Endothelial cell of umbilical vein (primary cell): ENCODE measurements at regions not wholly inside any gene's neighbourhood (a gene's known extent, or its start where the extent isn't known, plus 50 kb on each side); places are given as distances from the start of the nearest gene placed in this dataset.

ENCODE experiments used
- BruUV-seq: library from RNA; stranded (reverse); fragments of 400-500 nt; replicated peaks from 2 replicates; lab custom pipeline; 2021; lab: Mats Ljungman, UMichigan
- CTCF ChIA-PET: fragments of 300-600, 350-600 bp; sonication (Branson Sonifier 250); formaldehyde crosslinking; loops from one replicate; lab custom pipeline; 2021; ENCODE audit warnings: antibody characterized with exemption, inconsistent platforms; lab: Charles Lee
- POLR2A ChIA-PET: fragments of 300-600, 350-600 bp; sonication (Branson Sonifier 250); formaldehyde crosslinking; loops from one replicate; lab custom pipeline; 2021; ENCODE audit warnings: antibody characterized with exemption, inconsistent platforms; lab: Charles Lee
- DNase-seq: peaks from one replicate; pipeline ENCODE4 v3.0.0-alpha.2; 2011; ENCODE audit warnings: low read depth, low spot score
- FAIRE-seq: peaks from 2 replicates; lab custom pipeline; 2011; peaks lifted over from hg19 to GRCh38; lab: Jason Lieb, UNC
- H2AFZ ChIP-seq: 2 replicates; pipeline ENCODE4 v1.6.0; 2012; ENCODE audit warnings: low read depth, low read length, control low read depth, inconsistent platforms
- H3K27ac ChIP-seq: 2 replicates; pipeline ENCODE4 v1.5.1; 2011; ENCODE audit warnings: low read depth, mild to moderate bottlenecking, control low read depth, low read length, moderate library complexity; ENCODE audit not compliant: insufficient read depth
- H3K27me3 ChIP-seq, 2 experiments: 2 replicates each; pipeline versions ENCODE4 v1.6.0 to v1.6.1; 2011; ENCODE audit warnings: low read length in 2 of 2, mixed read lengths in 1 of 2; ENCODE audit not compliant: control insufficient read depth in 2 of 2, insufficient read depth in 2 of 2
- H3K36me3 ChIP-seq, 2 experiments: 2 replicates in 1 of 2; 3 replicates in 1 of 2; pipeline ENCODE4 v1.5.1; 2011; ENCODE audit warnings: low read length in 2 of 2, mild to moderate bottlenecking in 1 of 2, moderate library complexity in 1 of 2; ENCODE audit not compliant: control insufficient read depth in 2 of 2, insufficient read depth in 2 of 2; ENCODE audit errors: extremely low read depth in 1 of 2
- H3K4me1 ChIP-seq: 3 replicates; pipeline ENCODE4 v1.5.1; 2011; ENCODE audit warnings: mild to moderate bottlenecking, low read length; ENCODE audit not compliant: control insufficient read depth, insufficient read depth; ENCODE audit errors: extremely low read depth
- H3K4me2 ChIP-seq: 2 replicates; pipeline ENCODE4 v1.6.1; 2011; ENCODE audit warnings: low read length, control low read depth, mixed read lengths; ENCODE audit not compliant: insufficient read depth
- H3K4me3 ChIP-seq, 3 experiments: fragments of 200-600 bp in 1 of 3; sonication (generic), shearing (Covaris generic) in 1 of 3; replicated peaks in 1 of 3; 2 replicates each; pipeline ENCODE4 v1.5.1; 2011 to 2016; ENCODE audit warnings: control low read depth in 3 of 3, low read length in 3 of 3, mild to moderate bottlenecking in 2 of 3, inconsistent platforms in 1 of 3, low read depth in 1 of 3, moderate library complexity in 1 of 3; ENCODE audit not compliant: insufficient read depth in 1 of 3
- H3K79me2 ChIP-seq: 2 replicates; pipeline ENCODE4 v1.6.0; 2012; ENCODE audit warnings: low read length, inconsistent platforms; ENCODE audit not compliant: control insufficient read depth, insufficient read depth
- H3K9ac ChIP-seq: replicated peaks from 2 replicates; pipeline ENCODE3; 2011; ENCODE audit warnings: low read length, control low read depth; ENCODE audit not compliant: insufficient read depth; ENCODE audit errors: extremely low read depth
- H3K9me1 ChIP-seq: replicated peaks from 3 replicates; pipeline ENCODE4 v1.6.0; 2011; ENCODE audit warnings: mild to moderate bottlenecking, low read length; ENCODE audit not compliant: control insufficient read depth, insufficient read depth; ENCODE audit errors: extremely low read depth
- H3K9me3 ChIP-seq: replicated peaks from 2 replicates; pipeline ENCODE4 v1.5.1; 2012; ENCODE audit warnings: low read length, inconsistent platforms; ENCODE audit not compliant: control insufficient read depth, insufficient read depth
- H4K20me1 ChIP-seq: replicated peaks from 2 replicates; pipeline ENCODE3; 2011; ENCODE audit warnings: mild to moderate bottlenecking, low read length; ENCODE audit not compliant: control insufficient read depth, insufficient read depth; ENCODE audit errors: extremely low read depth
- EZH2 ChIP-seq: IDR thresholded peaks from 2 replicates; pipeline ENCODE4 v1.6.1; 2012; ENCODE audit warnings: borderline replicate concordance, low read depth, mild to moderate bottlenecking, moderate library complexity, low read length, inconsistent platforms; ENCODE audit not compliant: severe bottlenecking
- FOS ChIP-seq: IDR thresholded peaks from 2 replicates; pipeline ENCODE4 v1.6.1; 2011; ENCODE audit warnings: mild to moderate bottlenecking, low read length, moderate library complexity, borderline replicate concordance; ENCODE audit not compliant: insufficient read depth
- GATA2 ChIP-seq: IDR thresholded peaks from 2 replicates; pipeline ENCODE4 v1.7.0; 2011; ENCODE audit warnings: low read depth, mild to moderate bottlenecking, moderate library complexity, mixed read lengths, low read length; ENCODE audit not compliant: insufficient read length, insufficient read depth
- JUN ChIP-seq: IDR thresholded peaks from 2 replicates; pipeline ENCODE4 v1.6.1; 2011; ENCODE audit warnings: borderline replicate concordance, low read depth; ENCODE audit not compliant: insufficient read length, insufficient read depth
- MAX ChIP-seq: IDR thresholded peaks from 2 replicates; pipeline ENCODE4 v1.6.1; 2011; ENCODE audit not compliant: insufficient read depth, insufficient read length
- MYC ChIP-seq: IDR thresholded peaks from one replicate; pipeline ENCODE4 v1.6.1; 2011; ENCODE audit warnings: mild to moderate bottlenecking, low read depth, low read length
- POLR2A ChIP-seq: IDR thresholded peaks from 2 replicates; pipeline ENCODE4 v1.6.1; 2012; ENCODE audit warnings: low read depth, mild to moderate bottlenecking, control low read depth, low read length
- POLR2AphosphoS5 ChIP-seq: IDR thresholded peaks from 2 replicates; pipeline ENCODE4 v1.6.1; 2012; ENCODE audit warnings: low read depth, mild to moderate bottlenecking, control low read depth, low read length, moderate library complexity; ENCODE audit not compliant: insufficient read depth
- dilution Hi-C: fragments of 300-500 bp; cut with MboI; formaldehyde crosslinking; loops from one replicate; pipeline ENCODE4 v1.15.0; 2019; ENCODE audit warnings: low sequenced_read_pairs; ENCODE audit not compliant: extremely low pct_ligation_motif_present
- intact Hi-C: fragments of 100-400 bp; cut with micrococcal nuclease; formaldehyde crosslinking; loops from one replicate; pipeline ENCODE4 v1.10.0; 2022
- TF ChIP-seq, protein P1 (sequence below), 2 donors: IDR thresholded peaks; 1 replicate in 1 of 2; 2 replicates in 1 of 2; pipeline ENCODE4 v1.5.1; 2011; ENCODE audit warnings: low read length in 2 of 2, mild to moderate bottlenecking in 2 of 2, moderate library complexity in 2 of 2, control low read depth in 1 of 2, inconsistent platforms in 1 of 2, low read depth in 1 of 2; ENCODE audit not compliant: insufficient read depth in 1 of 2; ENCODE audit errors: extremely low read depth in 1 of 2

DNA sequence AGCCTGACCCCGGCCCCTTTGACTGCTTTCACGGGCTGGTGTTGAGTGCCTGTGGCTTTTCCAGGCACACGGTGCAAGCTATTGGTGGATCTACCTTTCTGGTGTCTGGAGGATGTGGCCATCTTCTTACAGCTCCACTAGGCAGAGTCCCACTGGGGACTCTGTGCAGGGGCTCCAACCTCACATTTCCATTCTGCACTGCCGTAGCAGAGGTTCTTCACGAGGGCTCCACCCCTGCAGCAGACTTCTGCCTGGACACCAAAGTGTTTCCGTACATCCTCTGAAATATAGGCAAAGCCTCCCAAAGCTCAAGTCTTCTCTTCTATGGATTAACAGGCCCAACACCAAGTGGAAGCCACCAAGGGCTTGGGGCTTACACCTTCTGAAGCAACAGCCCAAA is 691.5 kb upstream of the POU3F2 start:
- POLR2A ChIA-PET = no interaction called here
- no peak for FAIRE-seq

GRCh38 chr6:98146656-98147055 is 687.7 kb upstream of the POU3F2 start:
- no peak overlapping the region for H2AFZ ChIP-seq
- intact Hi-C loops (no loop called here), dilution Hi-C loops (no loop called here)
- no peaks in the 10 kb centered on the region for H3K27me3 ChIP-seq
- no peaks in the 10 kb centered on the region for H4K20me1 ChIP-seq
- CTCF ChIA-PET = no interaction called here
- no peak overlapping the region for H3K27ac ChIP-seq
- TF ChIP-seq EZH2 = no peak
- TF ChIP-seq FOS = no peak
- no peak for TF ChIP-seq GATA2
- TF ChIP-seq POLR2A = no peak
- TF ChIP-seq, protein P1, sequence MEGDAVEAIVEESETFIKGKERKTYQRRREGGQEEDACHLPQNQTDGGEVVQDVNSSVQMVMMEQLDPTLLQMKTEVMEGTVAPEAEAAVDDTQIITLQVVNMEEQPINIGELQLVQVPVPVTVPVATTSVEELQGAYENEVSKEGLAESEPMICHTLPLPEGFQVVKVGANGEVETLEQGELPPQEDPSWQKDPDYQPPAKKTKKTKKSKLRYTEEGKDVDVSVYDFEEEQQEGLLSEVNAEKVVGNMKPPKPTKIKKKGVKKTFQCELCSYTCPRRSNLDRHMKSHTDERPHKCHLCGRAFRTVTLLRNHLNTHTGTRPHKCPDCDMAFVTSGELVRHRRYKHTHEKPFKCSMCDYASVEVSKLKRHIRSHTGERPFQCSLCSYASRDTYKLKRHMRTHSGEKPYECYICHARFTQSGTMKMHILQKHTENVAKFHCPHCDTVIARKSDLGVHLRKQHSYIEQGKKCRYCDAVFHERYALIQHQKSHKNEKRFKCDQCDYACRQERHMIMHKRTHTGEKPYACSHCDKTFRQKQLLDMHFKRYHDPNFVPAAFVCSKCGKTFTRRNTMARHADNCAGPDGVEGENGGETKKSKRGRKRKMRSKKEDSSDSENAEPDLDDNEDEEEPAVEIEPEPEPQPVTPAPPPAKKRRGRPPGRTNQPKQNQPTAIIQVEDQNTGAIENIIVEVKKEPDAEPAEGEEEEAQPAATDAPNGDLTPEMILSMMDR (IDR thresholded peaks at IDR 0.05; ENCODE audit: extremely low read depth in 1 of 2, insufficient read depth in 1 of 2, low read depth in 1 of 2, low read length in 2 of 2) = no peak
- no peak for TF ChIP-seq JUN
- no peak for TF ChIP-seq MAX
- no peak for TF ChIP-seq POLR2AphosphoS5
- no peak for TF ChIP-seq MYC
- H3K9me3 ChIP-seq = peaks cover 2% of the 10 kb centered on the region
- FAIRE-seq (no peak), DNase-seq (no peak)
- POLR2A ChIA-PET = no interaction called here
- no peaks in the 10 kb centered on the region for H3K9me1 ChIP-seq
- no peak overlapping the region for H3K4me2 ChIP-seq
- H3K36me3 ChIP-seq = no peaks in the 10 kb centered on the region
- H3K79me2 ChIP-seq = no peaks in the 10 kb centered on the region
- no peak overlapping the region for H3K9ac ChIP-seq
- H3K4me1 ChIP-seq = no peaks in the 10 kb centered on the region
- no TSS peak for BruUV-seq
- H3K4me3 ChIP-seq = no peak overlapping the region

More for the DNA sequence above, 691.5 kb upstream of the POU3F2 start:
- Histone ChIP-seq H4K20me1 (no peaks in the 10 kb centered on the region), H3K9me1 (no peaks in the 10 kb centered on the region), H3K36me3 (no peaks in the 10 kb centered on the region), H2AFZ (no peak overlapping the region), H3K4me2 (no peak overlapping the region), H3K79me2 (no peaks in the 10 kb centered on the region), H3K27me3 (no peaks in the 10 kb centered on the region), H3K4me3 (no peak overlapping the region), H3K9ac (no peak overlapping the region), H3K4me1 (no peaks in the 10 kb centered on the region), H3K9me3 (peaks cover 2% of the 10 kb centered on the region), H3K27ac (no peak overlapping the region)
- TF ChIP-seq GATA2 (no peak), POLR2AphosphoS5 (no peak), FOS (no peak)
- BruUV-seq = no TSS peak
- intact Hi-C loops (no loop called here), dilution Hi-C loops (no loop called here)
- CTCF ChIA-PET = no interaction called here
- no peak for DNase-seq
